Eye (tissue), 1 donor: ENCODE measurements at regions not wholly inside any gene's neighbourhood (a gene's known extent, or its start where the extent isn't known, plus 50 kb on each side); places are given as distances from the start of the nearest gene placed in this dataset.

ENCODE experiments used
- DNase-seq: peaks from one replicate; pipeline ENCODE4 v3.0.0-alpha.2; 2015

DNA sequence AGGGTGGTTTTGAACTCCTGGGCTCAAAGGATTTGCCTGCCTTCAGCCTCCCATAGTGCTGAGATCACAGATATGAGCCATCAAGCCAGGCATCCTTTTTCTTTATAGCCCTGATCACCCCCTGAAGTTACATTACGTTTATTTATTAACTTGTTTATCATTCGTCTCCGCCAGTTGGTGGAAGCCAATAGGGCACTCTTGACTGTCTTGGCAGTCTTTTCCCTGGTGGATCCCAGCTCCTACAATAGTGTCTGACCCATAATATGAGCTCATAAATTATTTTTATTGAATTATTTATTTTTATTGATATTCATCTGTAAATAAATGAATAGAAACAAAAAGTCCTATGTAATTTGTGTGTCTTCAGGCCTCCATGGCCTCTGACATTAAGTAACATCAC, 484.3 kb upstream of the FAT1 start:
- DNase-seq, result no peak

DNA sequence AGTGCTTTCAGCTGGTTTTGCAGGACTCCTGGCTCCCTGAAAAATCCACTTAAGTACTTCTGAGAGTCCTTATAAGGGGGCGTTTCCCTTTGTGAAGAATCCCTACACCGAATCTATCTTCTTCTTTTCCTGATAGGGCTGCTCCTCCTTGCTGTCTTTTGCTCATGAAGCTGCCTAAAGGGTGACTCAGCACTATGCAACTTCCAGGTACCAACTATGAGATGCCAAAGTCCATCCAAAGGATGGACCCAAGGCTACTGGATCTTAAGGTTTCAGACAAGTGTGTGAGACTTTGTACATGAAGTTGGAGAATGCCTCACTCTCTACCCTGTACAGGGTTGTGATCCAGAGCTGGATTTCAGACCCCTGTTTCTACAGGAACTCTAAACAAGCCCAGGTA, 485.0 kb upstream of the FAT1 start:
- DNase-seq, result no peak

DNA sequence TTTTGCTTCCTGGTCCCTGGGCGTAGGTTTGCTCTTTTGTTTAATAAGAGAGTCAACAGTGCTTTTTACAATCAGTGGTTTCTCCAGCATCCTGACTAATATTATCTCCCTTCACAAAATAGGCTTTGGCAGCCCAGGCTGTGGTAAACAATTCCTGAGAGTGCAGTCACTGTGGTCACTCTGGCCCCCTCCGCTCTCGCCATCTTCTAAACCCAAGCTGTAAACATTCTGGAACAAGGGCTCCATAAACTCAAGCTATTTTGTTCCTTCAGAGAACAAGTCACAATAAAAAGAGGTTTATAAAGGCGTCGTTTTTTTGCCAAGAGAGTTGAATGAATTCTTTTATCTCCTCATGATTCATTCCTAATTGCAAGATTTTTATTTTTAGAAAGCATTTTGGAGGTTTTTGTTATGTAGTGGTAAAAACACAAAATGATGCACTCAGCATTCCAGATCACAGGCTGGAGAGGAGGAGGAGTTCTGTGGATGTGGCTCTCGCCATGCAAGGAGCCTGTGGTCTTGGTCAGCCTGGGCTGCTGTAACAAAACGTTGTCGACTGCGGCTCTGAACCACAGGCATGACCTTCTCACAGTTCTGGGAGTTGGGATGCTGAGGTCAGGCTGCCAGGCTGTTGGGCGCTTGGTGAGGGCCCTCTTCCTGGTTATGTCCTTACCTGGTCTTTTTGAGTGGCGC, 486.4 kb upstream of the FAT1 start:
- no peak for DNase-seq

DNA sequence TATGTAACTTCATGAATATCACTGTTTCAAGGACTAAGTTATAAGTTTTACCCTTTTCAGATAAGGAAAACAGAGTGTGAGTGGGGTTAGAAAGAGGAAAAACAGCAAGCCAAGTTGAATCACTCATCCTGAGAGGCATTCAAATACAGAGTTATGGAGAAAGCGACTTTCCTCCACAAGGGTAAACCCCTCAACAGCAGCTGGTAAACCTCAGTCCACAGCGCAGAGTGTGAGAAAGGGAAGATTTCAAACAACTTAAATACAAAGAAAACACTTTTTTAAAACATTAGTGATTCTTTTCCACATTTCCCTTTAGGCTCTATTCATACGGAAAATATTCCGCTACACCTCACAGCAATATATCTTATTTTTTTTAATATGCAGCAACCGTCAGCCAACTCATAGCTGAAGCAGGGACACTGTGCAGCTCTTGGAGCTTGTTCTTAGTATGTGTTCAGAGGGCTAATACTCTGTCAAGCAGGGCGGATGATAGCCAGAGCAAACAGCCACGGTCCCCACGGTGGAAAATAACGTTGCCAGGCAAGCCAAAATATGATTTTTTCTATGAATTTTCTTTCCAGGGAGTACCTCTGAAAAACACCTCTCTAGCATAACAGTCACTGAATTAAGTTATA, 488.9 kb upstream of the FAT1 start:
- no peak for DNase-seq

DNA sequence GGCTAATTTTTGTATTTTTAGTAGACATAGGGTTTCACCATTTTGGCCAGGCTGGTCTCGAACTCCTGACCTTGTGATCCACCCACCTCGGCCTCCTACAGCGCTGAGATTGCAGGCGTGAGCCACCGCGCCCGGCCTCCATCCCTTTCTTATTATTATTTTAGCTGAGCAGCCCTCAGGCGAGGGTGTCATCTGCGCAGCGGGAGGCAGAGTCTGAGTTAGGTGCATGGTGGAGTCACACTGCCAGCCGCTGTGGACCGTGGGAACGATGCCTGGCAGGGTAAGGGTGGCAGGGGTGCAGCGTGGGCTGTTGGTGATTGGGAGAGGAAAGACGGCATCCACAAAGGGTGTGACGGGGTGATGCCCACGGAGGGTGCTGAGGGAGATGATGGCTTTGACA, 491.8 kb upstream of the FAT1 start:
- DNase-seq, result no peak

DNA sequence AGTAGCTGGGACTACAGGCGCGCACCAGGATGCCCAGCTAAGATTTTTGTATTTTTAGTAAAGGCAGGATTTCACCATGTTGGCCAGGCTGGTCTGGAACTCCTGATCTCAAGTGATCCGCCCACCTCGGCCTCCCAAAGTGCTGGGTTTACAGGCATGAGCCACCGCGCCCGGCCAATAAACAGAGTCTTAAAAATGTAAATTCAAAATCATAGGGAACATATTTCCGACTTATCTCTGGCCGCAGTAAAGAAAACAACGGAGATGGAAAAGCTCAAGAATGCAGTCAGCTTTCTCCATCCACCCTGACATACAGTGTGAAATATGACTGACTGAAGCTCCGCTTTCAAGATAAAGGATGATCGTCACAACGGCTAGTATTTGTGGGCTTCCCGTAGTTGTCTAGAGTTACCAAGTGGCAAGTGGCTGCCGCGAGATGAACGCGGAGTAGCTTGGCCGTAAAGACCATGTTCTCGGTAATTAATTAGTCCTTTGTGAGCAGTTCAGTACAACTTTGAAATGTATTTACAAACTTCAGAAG, 495.1 kb upstream of the FAT1 start:
- DNase-seq, result no peak

DNA sequence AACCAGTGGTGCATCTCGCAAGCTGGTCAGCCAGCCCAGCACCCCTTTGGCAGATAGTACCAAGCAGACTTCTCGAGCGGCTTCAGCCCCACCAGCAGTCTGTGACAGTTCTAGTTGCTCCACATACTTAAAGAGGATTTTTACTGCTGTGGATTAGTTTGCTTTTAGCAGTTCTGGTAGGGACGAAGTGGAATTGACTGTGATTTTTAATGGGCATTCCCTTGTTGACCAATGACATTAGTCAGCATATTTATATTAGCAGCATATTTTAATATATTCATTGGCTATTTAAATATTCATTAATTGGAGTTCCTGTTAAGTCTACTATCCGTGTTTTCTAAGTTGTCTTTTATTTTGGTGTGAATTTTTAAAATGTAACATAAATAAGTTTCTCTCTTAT, 500.9 kb upstream of the FAT1 start:
- no peak for DNase-seq

DNA sequence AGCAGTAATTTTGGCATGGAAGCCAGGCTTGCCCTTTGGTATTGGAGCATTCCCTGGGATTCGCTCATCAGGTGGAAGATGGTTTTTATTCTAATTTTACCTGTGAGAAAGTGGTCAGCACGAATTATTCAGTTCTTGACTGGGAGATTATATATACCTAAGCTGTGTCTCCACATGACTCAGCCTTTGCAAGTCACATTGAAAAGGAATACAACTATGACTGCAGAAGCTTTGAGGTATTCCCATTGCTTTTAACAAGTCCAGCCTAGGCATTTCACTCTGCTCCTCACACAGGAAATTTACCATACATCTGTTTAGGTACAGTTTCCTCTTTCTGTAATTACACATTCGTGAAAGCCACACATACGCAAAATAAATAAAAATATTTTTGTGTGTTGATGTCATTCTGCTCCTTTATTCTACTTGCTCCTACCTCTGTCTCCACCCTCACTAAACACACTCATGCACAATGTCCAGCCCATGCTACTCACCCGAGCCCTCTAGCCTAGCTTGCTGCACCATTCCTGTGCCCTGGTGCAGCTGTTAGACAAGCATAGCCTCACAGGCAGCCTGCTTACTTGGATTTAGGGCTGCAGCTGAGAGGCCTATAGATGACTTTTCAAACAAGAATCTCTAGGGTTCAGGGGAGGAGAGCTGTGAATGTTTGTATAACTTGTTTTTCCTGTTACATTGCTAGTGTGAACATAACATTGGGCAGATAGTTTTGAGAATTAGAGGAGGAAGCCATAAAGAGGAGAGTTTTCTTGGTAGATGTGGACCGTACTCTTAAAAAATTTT, 504.4 kb upstream of the FAT1 start:
- no peak for DNase-seq

DNA sequence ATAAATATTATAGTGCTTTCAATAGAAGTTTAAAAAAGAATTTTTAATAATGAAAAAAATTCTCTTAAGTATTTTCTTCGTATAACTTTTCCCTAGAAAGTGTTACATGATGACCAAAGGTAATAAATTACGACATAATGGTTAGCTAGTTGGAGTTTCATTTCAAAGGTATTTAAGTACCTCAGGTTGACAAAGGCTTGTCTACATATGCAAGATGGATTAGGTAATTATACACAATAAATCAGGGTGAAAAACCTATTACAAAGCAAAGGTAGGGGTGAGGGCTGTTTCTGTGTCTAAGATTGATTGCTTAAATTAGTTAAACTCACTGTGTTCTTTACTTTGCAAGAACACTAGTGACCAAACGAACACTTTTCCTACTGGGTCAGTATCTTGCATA, 508.5 kb upstream of the FAT1 start:
- DNase-seq, result no peak

DNA sequence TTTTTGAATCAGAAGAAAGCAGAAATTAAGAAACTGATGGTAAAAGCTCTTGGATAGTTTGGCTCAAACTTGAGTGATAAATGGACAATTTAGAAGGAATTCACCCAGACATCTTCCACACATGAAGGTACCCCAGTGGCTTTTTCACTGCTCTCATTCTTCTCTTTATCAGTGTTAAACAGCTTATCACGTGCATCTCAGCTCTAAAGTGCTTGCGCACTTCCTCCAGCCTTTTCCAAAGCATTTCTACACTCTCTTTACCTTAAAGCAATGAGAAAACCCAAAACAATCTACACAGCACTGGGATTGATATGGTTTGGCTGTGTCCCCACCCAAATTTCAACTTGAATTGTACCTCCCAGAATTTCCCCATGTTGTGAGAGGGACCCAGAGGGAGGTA, 509.1 kb upstream of the FAT1 start:
- no peak for DNase-seq

DNA sequence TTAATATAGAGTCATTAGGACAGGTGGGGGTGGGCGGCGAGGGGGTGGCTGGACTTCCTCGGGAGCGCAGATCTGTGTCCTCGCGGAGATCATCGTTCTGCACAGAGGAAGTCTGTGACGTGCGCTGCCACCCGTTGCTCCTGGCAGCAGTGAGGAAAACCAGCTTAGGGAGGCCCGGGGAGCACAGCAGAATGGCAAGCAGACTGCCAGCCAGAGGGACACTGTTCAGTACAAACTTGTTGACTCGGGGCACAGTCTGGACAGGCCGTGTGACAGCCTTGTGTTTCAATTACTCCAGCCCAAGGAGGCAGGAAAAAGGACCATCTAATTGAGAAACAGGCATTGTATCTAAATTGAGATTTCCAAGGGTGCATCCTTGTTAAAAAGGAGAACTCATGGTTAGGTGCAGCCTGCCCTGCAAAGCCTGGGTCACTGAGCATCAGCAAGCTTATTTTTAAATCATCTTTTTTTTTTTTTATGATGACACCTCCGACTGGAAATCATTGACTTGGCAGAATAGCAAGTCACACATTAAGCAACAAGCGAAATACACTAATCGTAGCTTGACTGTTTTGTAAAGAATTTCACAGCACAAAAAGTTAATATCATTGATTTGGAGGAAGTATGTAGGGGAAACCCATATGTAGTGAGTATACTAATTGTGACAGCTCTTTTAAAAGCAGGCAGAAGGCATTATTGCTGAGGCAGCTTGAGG, 512.0 kb upstream of the FAT1 start:
- DNase-seq, result peak; percentile 61

DNA sequence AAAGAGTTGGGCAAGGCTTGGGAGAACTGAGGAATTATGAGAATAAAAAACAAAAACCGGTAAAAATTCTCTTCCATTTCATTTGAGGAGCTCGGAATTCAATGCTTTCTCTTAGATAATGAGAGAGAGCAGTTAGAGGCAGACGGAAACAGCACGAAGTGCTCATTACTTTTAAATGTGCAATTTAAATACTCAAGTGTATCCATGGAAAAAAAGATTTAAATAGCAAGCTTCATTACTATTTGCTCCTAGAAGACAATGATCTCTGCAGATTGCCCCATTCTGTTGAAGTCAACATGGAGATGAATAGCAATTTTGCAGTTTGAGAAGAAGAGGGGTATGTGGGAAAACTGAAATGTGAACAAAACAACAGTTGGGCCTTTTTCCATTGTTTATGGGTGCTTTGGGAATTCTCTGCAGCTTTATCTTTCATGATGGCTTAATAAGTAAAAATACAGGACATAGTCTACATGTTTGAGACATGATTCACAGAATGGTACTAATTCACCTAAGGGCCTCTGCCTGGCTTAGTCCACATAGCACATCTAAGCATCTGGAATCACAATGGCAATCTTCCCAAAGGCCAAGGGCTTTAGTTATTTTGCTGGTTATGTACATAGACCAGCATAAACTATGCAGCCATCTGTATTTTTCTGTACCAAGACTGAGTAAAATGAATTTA, 512.7 kb upstream of the FAT1 start:
- DNase-seq, result peak; percentile 27

DNA sequence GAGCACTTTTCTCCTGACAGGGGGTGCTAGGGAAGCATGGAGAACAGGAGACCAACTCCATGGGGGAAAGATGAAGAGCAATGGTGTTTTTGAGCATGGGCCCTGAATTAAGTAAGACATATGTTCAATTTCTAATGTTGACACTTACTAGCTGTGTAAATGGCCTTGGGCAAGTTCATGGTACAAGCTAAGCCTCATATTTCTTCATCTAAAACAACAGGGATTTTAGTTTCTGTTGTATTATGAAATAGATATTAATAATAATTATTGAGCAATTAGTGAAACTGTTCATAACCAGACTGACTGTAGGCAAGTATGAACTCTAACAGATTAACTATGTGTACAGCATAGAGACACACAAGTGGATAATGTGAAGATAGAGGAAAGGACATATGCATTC, 515.0 kb upstream of the FAT1 start:
- no peak for DNase-seq

DNA sequence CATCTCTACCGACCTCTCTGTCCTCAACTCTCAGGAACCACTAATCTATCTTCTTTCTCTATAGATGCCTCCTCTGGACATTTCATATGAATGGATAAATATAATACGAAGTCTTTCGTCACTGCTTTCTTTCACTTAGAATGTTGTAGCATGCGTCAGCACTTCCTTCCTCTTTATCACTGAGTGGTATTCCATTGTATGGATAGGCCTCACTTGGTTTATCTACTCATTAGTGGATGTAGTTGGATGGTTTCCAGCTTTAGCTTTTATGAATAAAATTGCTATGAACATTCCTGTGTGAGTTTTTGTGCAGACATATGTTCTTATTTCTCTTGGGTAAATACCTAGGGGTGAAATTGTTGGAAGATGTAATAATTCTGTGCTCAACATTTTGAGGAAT, 528.2 kb upstream of the FAT1 start:
- DNase-seq, result no peak

DNA sequence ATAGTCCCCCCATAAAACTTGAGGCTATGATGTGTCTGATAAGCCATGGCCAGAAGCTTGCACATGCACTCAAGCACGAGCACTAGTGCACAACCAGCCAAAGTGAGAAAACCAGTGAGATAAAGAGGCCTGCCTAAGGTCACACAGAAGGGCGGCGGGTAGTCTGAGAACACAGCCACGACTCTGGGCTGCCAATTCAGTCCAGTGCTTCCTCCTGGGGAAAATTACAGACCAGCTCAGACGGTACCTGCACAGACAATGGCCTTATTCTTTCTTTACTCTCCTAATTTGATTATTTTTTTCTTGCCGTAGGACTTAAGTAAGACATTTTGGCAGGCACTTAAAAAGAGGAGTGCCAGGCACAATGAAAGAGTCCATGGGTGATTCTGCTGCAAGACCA, 533.2 kb upstream of the FAT1 start:
- no peak for DNase-seq

DNA sequence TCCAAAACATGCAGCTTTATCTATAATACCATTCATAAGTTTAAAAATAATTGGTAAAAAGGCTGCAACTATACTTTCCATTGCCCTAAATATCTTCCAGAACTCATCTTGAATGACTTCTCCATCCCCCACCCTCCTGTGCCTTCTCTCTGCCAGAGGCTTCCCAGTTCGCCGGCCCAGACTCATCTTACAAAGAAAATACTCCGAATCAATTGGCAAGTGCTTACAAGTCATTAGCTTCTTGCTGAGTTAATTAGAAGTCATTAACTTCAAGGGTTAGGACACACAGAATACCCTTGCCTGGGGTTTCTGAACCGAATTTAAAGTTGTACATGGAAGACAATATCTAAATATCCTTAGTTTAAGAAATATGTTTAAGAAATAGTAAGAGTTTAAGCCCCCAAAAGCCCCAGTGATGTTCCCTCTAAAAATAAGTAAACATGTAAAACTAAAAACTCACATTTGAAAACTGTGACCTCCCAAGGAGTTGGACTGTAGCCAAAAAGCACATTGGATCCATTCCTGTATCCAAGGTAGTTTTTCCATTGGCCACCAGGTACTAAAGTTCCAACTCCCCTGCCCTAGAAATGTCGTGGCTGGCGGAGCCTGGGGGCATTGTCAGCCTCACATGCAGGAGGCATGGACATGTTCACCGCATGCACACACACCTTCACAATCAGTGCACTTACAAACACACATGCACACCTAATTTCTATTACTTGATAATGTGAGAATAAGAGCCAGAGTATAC, 535.2 kb upstream of the FAT1 start:
- no peak for DNase-seq

DNA sequence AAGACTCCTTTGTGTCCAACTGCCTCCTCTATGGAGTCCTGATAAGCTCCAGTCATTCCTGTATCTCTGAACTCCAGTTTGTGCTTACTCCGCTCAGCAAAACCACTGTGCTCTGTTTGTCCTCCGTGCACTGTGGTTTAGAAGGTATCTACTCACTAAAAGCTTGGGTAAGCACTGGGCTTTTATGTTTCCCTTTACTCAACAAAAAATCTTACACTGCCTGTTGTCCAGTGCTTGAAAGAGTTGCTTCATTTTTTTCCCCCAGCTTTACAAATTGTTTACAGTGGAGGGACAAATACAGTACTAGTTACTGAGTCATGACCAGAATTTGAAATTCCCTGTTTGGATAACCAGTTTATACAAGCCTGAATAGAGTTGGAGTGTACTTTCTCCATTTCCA, 545.3 kb upstream of the FAT1 start:
- DNase-seq, result no peak

DNA sequence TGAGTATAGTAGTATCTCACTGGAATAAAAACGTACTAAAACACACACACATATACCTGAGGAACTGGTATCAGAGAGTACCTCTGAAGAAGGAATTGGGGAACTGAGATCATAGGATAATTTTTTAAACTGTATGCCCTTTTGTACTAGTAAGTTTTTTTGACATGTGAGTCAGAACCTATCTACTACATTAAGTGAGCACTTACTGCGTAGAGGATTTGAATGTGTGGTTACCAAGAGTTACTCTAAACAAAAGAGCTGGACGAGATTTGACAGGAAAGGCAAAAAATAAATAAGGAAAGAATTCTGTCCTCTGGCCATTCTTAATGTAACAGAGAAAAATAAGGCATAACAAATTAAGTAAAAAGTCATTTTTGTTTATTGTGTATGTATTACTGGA, 546.5 kb upstream of the FAT1 start:
- DNase-seq, result no peak

DNA sequence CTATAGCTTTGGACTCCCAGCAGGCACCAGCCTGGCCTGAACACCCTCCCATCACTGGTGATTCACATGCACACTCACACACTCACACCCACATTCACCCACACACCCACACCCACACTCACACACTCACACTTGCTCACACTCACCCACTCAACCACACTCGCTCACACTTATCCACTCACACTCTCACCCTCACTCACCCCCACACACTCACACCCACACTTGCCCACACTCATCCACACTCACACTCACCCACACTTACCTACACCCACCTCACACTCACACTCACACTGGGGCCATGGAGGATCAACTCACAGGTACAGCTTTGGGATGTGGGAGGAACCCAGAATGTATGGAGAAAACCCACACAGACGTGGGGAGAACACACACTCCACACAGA, 548.2 kb upstream of the FAT1 start:
- DNase-seq, result no peak

DNA sequence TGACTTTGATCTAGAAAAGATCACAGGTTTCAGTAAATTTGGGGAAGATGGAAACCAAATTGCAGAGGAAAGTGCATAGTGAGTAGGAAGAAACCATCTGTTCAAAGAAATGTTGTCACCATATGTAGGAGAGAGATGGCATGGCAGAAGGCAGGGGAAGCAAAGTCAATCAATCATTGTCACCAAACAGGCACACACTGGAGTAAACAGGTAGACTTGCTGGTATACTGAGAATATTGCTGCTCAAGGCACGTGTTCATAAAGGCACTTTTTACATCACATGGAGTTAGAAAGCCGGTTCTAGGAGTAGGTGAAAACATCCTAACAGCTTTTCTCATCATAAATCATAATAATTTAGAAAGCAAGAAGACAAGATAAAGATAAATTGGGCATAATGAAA, 550.5 kb upstream of the FAT1 start:
- no peak for DNase-seq

DNA sequence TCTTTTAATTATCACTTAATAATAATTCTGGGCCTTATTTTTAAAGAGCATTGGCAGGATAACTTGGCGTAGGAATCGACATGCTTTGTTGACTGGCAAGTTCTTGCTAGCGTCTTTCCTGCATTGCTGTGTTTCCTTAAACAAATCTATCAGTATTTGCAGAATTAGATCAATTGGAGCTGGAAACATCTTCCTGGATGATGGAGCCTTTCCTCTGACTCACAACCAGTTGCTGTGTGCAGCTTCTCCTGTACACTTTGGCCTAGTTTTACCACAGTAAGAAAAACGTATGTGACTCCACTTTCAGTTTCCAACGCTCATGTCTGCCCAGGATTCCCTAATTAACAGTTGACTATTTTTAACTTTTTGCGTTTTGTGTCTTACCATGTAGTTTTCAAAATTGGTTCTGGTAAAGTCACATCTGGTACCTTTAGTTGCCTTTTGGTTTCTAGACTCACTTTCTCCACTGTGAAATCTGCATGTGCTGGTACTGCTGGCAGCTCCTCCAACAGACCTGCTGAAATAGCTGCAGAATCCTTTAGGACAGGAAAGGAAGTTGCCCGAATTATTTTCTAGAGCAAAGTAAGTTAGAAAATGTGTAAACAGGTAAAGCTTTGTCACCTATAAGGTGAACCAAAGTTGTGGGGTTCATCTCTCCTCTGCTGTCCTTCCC, 553.2 kb upstream of the FAT1 start:
- no peak for DNase-seq
